PFSK-1 (cell line): ENCODE measurements at regions not wholly inside any gene's neighbourhood (a gene's known extent, or its start where the extent isn't known, plus 50 kb on each side); places are given as distances from the start of the nearest gene placed in this dataset.

ENCODE experiments used
- FOXP2 ChIP-seq: optimal IDR thresholded peaks from 2 replicates; pipeline ENCODE3; 2011; ENCODE audit warnings: borderline replicate concordance, control low read depth, inconsistent platforms; ENCODE audit not compliant: insufficient read depth; ENCODE audit errors: extremely low read length, extremely low read depth
- POLR2AphosphoS5 ChIP-seq: IDR thresholded peaks from 2 replicates; pipeline ENCODE4 v1.6.1; 2012; ENCODE audit warnings: low read depth, mild to moderate bottlenecking, control low read depth, low read length, moderate library complexity
- SIN3A ChIP-seq: IDR thresholded peaks from 2 replicates; pipeline ENCODE4 v1.6.1; 2012; ENCODE audit warnings: mild to moderate bottlenecking, low read length, moderate library complexity, borderline replicate concordance; ENCODE audit not compliant: insufficient read depth
- TAF1 ChIP-seq: IDR thresholded peaks from 2 replicates; pipeline ENCODE4 v1.6.1; 2012; ENCODE audit warnings: low read length, control low read depth, borderline replicate concordance; ENCODE audit not compliant: insufficient read depth
- TF ChIP-seq, protein P1 (sequence below), 2 experiments: IDR thresholded peaks; 2 replicates each; pipeline versions ENCODE4 v1.6.1 to v1.8.0; 2011 to 2012; ENCODE audit warnings: low read depth in 2 of 2, low read length in 2 of 2, control low read depth in 1 of 2, inconsistent platforms in 1 of 2, mild to moderate bottlenecking in 1 of 2, moderate library complexity in 1 of 2; ENCODE audit not compliant: insufficient read depth in 1 of 2

DNA sequence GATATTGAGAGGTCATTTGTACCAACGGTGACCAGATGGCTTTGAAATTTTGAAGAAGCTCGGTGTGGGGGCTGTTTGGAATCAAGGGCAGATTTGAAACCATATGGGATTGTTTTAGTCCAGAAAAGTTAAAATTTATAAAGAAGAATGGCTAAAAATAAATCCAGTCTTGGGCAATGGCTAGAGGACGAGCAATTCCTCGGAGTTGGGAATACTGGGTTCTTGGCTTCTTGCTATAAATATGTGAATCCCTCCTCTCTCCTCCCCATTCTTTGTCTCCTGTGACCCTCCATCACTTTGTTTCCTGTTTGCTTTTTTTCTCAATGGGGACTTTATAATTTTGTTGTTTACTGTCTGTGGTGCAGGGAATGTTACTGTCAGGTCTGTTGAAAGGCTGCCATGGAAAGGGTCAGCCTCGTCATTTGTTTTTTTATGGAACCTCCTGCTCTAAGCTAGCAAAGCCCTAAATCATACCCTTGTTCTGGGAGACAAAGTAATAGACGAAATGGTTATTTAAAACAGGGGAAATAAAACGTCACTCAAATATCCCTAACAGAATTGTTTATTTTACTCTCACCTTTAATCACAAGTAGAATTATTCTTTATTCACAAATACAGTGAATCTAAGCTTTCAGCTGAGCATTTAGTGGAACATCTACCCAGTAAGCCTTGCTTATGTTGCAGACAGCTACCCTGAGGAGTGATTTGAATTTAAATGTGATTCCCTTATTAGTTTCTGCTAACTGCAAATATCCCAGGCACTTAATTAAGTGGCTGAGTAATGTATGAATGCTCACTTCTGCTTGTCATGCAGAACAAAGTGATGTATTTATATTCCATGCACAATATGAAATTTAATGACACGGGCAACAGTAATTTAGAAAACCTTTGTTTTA, 273.1 kb upstream of the NOVA1 start:
- TF ChIP-seq TAF1 (no peak), SIN3A (no peak), FOXP2 (no peak), POLR2AphosphoS5 (no peak)
- TF ChIP-seq, protein P1, sequence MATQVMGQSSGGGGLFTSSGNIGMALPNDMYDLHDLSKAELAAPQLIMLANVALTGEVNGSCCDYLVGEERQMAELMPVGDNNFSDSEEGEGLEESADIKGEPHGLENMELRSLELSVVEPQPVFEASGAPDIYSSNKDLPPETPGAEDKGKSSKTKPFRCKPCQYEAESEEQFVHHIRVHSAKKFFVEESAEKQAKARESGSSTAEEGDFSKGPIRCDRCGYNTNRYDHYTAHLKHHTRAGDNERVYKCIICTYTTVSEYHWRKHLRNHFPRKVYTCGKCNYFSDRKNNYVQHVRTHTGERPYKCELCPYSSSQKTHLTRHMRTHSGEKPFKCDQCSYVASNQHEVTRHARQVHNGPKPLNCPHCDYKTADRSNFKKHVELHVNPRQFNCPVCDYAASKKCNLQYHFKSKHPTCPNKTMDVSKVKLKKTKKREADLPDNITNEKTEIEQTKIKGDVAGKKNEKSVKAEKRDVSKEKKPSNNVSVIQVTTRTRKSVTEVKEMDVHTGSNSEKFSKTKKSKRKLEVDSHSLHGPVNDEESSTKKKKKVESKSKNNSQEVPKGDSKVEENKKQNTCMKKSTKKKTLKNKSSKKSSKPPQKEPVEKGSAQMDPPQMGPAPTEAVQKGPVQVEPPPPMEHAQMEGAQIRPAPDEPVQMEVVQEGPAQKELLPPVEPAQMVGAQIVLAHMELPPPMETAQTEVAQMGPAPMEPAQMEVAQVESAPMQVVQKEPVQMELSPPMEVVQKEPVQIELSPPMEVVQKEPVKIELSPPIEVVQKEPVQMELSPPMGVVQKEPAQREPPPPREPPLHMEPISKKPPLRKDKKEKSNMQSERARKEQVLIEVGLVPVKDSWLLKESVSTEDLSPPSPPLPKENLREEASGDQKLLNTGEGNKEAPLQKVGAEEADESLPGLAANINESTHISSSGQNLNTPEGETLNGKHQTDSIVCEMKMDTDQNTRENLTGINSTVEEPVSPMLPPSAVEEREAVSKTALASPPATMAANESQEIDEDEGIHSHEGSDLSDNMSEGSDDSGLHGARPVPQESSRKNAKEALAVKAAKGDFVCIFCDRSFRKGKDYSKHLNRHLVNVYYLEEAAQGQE (IDR thresholded peaks at IDR 0.05; ENCODE audit: insufficient read depth in 1 of 2, low read depth in 2 of 2, low read length in 2 of 2), result no peak

DNA sequence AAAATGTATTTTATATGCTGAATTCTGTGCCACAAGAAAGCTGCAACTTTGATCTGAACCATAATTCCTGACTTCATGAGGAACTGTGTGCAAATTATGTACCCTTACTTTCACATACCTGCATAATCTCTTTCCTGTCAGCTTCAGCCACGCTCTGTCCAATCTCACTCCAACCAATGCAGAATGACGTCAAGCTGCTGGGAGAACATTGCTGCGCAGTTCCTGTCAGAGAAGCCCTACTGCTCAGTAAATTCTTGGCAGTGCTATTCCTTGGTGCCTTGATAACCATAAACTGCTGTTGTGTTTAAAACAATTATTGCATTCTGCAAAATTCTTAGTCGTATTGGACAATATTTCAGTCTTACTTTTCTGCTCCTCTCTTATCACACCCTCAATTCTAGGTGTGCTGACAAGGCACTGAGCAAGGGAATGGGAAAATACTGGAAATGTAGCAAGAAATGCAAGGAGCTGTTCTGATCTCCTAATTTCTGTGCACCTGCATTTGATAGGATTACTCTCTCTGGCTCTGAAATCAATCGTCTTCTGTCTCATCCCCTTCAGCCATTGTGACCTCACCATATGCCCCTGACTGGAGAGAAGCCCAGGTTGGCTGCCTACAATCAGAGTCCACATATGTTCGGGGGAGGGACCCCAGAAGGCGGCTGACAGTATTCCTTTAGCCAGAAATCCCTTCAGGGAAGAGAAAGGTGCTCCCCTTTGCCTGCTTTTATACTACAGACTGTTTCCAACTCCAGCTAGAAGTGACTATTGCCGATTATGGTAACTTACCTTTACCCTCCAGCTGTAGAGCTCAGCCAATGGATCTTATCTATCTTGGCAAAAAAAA, 274.9 kb upstream of the NOVA1 start:
- no peak for TF ChIP-seq FOXP2
- TF ChIP-seq, protein P1 (IDR thresholded peaks at IDR 0.05; ENCODE audit: insufficient read depth in 1 of 2, low read depth in 2 of 2, low read length in 2 of 2), result no peak
- no peak for TF ChIP-seq SIN3A
- no peak for TF ChIP-seq TAF1
- TF ChIP-seq POLR2AphosphoS5, result no peak

DNA sequence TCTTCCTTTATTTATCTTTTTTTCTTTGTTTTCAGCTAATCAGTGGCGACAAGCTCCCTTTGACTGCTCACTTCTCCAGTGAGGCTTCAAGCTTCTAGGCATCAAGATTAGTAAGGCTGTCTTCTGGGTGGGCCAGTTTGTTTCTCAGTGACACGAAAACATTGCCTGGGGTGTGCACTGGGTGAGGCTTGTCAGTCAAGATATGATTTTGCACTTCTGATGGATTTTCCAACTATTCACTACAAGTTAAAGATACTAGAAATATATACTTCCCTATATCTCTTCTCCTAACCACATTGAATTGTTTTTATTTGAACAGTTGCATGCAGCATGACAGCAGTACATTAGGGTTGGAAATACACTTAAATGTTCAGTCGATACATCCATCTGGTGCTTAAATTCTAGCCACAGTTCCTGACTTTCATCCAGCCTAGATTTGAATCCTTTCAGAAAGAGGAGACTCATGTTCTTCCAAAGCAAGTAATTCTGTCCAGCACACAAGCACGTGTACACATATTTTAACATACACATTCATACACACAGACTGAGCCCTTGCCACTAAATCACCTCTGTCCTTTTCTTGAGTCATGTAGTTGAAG, 275.6 kb upstream of the NOVA1 start:
- TF ChIP-seq FOXP2 (no peak), POLR2AphosphoS5 (no peak), TAF1 (no peak), SIN3A (no peak)
- TF ChIP-seq, protein P1 (IDR thresholded peaks at IDR 0.05; ENCODE audit: insufficient read depth in 1 of 2, low read depth in 2 of 2, low read length in 2 of 2), result no peak

DNA sequence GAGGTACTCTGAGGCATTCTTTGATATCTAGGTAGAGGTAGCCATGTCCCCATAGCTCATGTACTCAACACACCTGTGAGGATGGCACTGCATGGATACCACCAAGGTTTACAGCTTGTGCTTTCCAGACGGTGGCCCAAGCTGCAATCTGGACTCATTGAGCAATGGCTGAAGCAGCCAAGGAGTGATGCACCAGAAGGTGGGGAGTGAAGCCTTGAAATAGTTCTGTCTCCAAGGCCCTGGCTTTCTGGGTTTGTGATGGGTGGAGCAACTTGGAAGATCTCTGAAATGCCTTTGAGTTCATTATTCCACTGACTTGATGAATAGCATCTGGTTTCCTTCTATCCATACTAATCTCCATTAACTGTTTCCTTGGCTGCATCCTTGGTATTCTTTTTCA, 290.0 kb upstream of the NOVA1 start:
- TF ChIP-seq TAF1 (no peak), FOXP2 (no peak), SIN3A (no peak), POLR2AphosphoS5 (no peak)
- TF ChIP-seq, protein P1 (IDR thresholded peaks at IDR 0.05; ENCODE audit: insufficient read depth in 1 of 2, low read depth in 2 of 2, low read length in 2 of 2), result no peak
